ENCODE measurements at regions not wholly inside any gene's neighbourhood (a gene's known extent, or its start where the extent isn't known, plus 50 kb on each side); places are given as distances from the start of the nearest gene placed in this dataset.

- DNase-seq = no peak
These were observed 431.1 kb upstream of the ANO3 start for GRCh38 chr11:25900814-25901213.

GRCh38 chr11:25901415-25901814 is 430.5 kb upstream of the ANO3 start:
- no peak for DNase-seq

- no peak for DNase-seq
These were observed 429.5 kb upstream of the ANO3 start for GRCh38 chr11:25902476-25902875.

- no peak for DNase-seq
These were observed 423.2 kb upstream of the ANO3 start for GRCh38 chr11:25908726-25909125.

- no peak for DNase-seq
These were observed 421.8 kb upstream of the ANO3 start for GRCh38 chr11:25910086-25910485.

GRCh38 chr11:25920356-25920755 is 411.6 kb upstream of the ANO3 start:
- DNase-seq = no peak

- no peak for DNase-seq
These were observed 407.3 kb upstream of the ANO3 start for GRCh38 chr11:25924586-25924985.

- no peak for DNase-seq
These were observed 406.6 kb upstream of the ANO3 start for GRCh38 chr11:25925359-25925758.

GRCh38 chr11:25927411-25927953 is 404.4 kb upstream of the ANO3 start:
- DNase-seq = no peak

GRCh38 chr11:25928076-25928475 is 403.9 kb upstream of the ANO3 start:
- DNase-seq = no peak

- no peak for DNase-seq
These were observed 393.0 kb upstream of the ANO3 start for GRCh38 chr11:25938952-25939351.

- no peak for DNase-seq
These were observed 392.2 kb upstream of the ANO3 start for GRCh38 chr11:25939691-25940090.

GRCh38 chr11:25941353-25941752 is 390.6 kb upstream of the ANO3 start:
- no peak for DNase-seq

GRCh38 chr11:25943031-25943430 is 388.9 kb upstream of the ANO3 start:
- no peak for DNase-seq

- DNase-seq = no peak
These were observed 387.9 kb upstream of the ANO3 start for GRCh38 chr11:25943777-25944661.

- no peak for DNase-seq
These were observed 382.0 kb upstream of the ANO3 start for GRCh38 chr11:25949918-25950317.

- no peak for DNase-seq
These were observed 378.9 kb upstream of the ANO3 start for GRCh38 chr11:25953006-25953405.

- DNase-seq = no peak
These were observed 373.9 kb upstream of the ANO3 start for GRCh38 chr11:25958045-25958444.

GRCh38 chr11:25961539-25961938 is 370.4 kb upstream of the ANO3 start:
- no peak for DNase-seq

GRCh38 chr11:25970726-25971508 is 361.0 kb upstream of the ANO3 start:
- DNase-seq = no peak

- DNase-seq = no peak
These were observed 351.8 kb upstream of the ANO3 start for GRCh38 chr11:25980091-25980490.

GRCh38 chr11:25981998-25982397 is 349.9 kb upstream of the ANO3 start:
- no peak for DNase-seq

GRCh38 chr11:25983280-25983679 is 348.6 kb upstream of the ANO3 start:
- DNase-seq = no peak

GRCh38 chr11:25988178-25988577 is 343.8 kb upstream of the ANO3 start:
- DNase-seq = no peak
